DMS 273 (cell line): ENCODE measurements at regions not wholly inside any gene's neighbourhood (a gene's known extent, or its start where the extent isn't known, plus 50 kb on each side); places are given as distances from the start of the nearest gene placed in this dataset.

Experiments used
- DNase-seq: peaks from one replicate; lab custom pipeline; 2025; ENCODE audit not compliant: unreplicated experiment; lab: John Stamatoyannopoulos, UW

DNA sequence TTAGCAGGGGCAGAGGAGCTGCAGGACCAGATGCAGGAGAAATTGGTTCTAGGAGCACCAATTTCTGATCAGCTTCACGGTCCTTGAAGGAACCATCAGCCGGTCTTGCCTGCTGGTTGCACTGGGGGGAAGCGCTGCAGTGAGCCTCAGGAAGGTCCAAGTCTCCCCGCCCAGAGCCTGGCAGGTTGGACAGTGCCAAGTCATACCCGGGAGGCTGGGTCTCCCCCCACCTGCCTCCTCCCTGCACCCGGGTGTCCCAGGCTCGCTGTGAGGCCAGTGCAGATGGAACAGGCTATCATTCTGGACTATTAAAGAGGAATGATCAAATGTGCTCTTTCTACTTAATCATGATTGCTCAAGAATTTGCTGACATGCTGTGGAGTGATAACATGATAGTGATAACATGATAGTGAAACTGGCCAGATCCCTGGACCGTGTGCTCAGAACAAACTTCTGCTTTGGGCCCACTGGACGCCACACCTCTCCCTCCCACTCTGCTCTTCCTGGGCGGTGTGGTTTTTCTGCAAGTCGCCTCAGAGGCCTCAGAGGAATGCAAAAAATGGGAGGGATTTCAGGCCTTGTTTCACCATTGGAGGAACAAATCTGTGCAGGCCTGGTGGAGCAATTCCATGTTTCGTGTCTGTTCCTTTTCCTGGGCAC, 236.0 kb downstream of the IRF8 start:
- no peak for DNase-seq

DNA sequence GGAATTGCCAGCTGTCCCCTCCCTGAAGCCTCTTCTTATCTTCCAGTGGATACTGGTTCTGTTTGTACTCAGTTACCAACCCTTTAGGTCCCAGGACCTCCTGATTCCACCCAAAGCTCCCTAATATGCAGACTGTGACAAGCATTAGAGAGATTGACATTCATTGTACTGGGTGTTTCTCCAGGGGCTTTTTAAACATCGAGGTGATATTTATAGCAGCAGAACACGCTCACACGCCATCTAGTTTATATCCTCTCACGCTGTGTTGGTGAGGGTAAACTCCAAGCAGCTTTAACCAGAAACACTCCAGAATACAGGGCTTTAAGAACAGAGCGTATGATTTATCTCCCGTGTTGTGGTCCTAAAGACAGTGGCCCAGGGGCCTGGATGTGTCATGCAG, 238.4 kb downstream of the IRF8 start:
- no peak for DNase-seq

DNA sequence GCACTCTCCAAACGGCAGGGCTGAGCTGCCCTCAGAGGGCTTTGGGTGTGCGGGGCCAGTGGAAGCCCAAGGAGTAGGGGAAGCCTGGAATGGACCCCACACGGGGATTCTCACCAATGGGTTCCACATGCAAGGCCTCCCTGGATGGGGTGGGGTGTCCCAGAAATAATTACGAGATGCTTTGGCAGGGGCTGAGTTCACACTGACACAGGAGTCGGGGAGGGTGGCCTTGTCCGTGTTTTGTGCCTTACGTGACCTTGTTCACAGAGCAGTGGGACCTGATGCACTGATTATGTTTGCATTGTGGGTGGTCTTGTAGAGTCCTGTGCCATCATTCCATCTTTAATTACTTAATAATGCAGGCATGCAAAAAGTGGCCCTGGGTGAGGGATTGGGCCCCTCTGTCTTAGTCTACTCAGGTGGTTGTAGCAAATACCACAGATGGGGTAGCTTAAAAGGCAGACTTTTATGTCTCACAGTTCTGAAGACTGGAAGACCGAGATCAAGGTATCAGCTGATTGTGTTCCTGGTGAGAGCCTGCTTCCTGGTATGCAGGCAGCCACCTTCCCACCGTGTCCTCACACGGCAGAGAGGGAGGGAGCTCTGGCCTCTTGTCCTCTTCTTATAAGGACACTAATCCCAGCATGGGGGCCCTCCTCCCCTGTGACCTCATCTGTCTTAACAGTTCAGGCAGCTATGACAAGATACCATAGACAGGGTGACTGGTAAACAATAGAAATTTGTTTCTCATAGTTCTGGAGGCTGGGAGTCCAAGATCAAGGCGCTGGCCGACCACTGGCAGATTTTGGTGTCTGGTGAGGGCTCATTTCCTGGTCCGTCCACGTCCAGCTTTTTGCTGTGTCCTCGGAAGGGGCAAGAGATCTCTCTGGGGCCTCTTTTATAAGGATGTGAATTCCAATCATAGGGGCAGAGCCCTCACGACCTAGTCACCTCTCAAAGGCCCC, 239.4 kb downstream of the IRF8 start:
- no peak for DNase-seq

DNA sequence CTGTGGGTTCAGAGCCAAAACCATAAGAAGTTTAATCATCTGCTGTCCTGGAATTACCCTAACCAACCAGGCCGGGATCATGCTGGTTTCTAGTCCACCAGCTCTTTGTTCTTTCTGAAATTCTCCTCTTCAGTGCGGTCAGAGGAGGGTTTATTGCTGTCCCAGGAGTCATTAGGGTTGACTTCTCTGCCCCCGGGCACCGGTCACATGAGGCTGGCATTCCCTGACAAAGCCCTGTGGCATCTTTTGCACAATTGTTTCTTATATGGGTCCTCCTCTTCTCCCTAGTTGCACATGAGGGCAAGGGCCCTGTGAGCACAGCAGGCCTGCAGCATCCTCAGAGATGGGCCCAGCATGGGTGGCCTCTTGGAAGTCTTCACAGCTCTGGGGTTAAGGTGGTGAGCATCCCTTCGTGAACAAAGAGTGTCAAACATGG, 243.9 kb downstream of the IRF8 start:
- DNase-seq = no peak

DNA sequence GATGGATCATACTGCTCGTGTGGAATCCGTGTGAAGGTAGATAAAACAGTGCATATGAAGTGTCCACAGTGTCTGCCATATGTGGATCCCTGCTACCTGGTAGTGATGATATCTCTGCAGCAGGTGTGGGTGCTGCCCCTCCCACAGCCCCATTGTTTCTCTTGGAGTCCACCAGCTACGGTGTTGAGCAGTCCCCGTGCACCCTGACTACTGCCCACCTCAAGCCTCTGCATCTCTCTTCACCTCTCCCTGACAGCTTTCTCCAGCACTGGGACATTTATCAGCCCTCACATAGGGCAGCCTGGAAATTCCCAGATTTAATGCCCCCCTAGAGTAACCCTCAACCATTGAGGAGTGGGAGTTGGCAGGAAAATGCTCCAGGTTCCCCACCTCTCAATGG, 244.7 kb downstream of the IRF8 start:
- DNase-seq = no peak

DNA sequence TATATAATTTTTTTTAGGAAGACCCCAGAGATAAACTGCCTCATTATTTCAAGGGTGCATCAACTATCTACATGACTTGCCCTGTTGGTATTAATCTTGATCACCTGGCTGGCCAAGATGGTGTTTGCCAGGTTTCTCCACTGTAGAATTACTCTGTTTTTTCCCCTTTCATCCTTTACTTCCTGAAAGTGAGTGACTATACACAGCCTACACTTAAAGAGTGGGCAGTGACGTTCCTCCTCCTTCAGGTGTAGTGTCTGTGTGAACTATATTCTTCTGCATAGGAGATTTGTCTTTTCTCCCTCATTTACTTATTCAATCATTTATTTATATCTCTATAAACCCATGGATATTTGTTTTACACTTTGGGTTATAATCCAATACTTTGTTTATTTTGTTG, 246.7 kb downstream of the IRF8 start:
- no peak for DNase-seq

DNA sequence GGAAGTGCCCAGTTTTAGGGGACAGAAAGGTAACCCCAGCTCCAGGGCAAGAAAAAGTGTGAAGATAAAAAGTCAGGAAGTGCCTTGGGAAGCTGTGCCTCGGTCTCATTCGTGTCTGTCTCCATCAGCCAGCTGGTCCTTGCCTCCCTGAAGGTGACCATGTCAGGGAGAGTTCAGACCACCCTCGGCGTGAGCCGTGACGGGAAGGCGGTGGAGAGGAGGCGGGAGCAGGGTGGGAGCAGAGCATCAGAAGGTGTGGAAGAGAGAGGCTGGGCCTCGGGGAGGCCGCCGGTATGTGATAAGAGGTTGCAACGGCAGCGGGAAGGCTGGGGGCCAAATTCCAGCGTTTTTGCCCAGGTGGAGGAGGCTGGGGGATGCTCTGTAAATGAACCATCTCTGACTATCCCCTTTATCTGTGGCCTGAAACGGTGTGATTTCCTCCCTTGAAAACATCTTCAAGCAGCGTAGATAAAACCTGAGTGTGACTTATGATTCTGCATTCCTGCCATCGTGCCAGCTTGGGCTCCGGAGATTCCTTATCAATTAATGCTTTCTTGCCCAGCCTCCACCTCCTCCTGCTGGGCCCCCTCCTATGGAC, 251.8 kb downstream of the IRF8 start:
- no peak for DNase-seq

DNA sequence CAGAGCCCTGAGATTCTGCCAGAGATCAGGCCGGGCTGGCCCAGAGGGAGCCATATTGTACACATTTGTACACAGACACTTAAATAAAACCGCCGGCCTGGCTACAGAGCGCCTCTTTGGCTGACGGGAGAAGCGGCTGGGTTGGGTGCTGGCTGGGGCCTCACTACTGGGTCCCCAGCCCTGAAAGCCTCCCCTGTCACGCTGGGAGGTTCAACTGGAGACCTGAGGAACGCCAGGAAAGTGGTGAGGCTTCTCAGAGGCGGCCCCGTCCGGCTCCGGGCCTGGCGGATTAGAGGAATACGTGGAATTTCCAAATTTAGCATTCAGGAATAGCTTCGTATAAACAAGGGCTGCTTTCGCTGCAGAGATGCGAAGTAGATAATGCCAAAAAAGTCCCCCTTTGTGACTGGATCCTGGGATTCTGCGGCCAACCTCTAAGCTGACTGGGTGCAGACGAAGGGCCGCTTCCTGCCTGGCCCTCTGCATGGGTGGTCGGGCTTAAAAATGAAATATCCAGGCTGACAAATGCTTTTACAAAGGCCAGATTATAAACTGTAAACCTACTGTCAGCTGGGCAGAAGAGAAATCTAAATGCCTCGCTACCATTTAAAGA, 252.4 kb downstream of the IRF8 start:
- no peak for DNase-seq

DNA sequence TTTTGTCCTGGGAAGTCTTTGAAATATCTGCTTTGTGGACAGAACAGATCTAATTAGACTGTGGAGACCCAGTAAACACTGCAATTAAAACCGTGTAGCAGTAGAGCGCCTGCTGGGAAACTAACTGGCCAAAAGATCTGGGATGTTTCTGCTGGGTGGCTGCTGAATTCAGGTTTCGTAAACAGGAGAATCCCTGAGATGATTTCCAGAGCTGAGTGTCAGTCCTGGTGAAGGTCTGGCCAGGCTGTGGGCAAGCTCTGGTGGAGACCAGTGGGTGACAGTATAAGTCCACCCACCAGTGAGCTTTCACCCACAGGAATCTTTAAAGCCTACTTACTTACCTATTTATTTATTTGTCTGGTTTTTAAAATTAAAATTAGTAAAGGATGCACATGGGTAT, 257.2 kb downstream of the IRF8 start:
- DNase-seq = no peak

DNA sequence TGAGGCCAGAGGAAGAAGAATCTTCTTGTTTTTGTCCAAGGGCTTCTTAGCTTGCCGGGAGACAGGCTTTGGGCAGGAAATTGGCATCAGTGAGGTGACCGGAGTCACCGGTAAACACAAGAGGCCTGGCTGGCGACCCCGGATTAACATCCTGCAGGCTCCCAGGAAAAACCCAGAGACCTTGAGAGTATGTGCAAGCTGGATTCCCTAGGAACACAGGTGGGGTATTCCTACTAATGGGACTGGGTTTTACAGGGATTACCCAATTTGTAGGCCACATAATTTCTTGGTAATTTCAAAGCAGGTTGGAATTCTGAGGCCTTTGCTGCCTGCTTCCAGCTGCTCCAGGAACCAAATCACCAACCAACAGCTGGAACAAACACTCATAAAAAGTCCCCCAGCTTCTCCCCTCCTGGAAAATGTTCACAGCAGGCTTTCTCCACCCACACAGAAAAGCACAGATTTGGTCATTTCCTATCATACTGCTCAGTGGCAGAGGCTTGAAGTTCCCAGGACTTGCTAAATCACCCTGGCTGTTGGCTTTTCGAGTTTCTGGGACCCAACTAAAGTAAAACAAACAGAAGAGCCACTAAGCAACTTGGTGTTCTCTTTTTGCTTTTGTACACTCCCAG, 258.8 kb downstream of the IRF8 start:
- no peak for DNase-seq

DNA sequence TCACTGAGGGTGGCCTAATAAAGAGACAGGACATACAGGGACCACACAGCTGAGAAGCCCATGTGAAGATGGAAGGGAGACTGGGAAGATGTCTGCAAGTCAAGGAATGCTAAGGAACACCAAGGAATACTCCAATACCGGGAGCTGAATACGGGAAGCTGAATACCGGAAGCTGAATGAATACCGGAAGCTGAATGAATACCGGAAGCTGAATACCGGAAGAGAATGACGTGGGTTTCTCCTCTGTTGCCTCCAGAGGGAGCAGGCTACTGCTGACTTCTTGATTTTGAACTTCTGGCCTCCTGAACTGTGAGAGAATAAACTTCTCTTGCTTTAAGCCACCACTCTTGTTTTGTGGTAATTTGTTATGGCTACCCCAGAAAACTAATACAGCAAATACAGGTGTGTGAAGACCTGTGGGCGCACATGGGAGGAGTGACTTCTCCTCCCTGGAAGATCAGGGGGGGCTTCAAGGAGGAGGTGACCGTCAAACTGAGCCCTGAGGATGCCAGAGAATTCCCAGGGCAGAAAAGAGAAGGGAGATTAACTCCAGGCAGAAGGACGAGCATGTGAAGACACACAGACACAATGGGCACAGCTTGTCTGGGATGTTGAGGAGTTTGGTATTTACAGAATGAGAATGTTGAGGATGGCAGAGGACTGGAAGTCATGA, 259.9 kb downstream of the IRF8 start:
- no peak for DNase-seq

DNA sequence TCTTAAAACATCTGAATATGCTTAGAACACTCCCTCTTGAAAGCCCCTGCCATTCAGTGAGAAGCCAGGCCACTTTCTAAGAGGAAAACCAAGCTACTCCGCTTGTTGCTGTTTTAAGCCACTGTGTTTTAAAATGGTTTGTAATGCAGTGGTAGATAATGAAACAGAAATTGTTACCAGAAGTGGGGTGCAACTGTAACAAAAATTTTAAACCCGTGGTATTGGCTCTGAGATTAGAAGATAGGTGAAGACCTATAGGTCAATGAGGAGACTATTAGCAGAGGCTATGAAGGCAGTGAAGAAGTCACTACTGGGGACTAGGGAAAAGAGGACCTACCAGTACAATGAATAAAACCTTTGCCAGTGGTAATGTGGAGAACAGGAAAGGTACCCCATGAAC, 266.5 kb downstream of the IRF8 start:
- no peak for DNase-seq

DNA sequence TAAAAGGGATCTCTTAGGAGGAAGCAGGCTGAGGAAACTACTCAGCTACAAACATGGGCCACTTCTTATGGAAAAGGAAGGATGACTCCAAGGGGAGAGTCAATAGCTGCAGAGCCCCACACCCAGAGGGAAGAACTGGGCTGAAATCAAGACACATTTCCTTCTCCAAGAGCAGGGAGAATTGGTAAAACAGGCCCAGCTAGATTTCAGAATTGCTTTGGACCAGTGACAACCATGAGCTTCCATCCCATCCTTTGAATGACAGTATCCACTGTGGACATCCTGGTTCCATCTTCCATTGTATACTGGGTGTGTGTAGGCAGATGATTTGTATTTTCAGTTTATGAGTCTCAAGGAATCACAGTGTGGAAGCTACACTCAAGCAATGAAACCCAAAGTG, 267.5 kb downstream of the IRF8 start:
- DNase-seq = no peak

DNA sequence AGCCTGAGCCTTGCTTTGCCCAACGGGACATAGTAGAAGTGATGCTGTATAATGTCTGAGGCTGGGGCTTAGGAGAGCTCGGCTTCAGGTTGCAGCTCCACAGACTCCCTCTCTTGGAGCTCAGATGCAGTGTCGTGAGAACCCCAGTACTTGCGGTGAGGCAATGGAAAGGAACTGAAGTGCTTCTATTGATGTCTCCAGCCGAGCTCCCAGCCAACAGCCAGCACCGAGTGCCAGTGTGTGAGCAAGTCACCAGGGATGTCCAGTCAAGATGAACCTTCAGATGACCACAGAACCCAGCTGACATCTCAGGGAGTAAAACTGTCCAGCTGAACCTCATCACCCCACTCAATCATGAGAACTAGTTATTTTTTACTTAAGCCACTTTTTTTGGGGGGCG, 268.1 kb downstream of the IRF8 start:
- no peak for DNase-seq

DNA sequence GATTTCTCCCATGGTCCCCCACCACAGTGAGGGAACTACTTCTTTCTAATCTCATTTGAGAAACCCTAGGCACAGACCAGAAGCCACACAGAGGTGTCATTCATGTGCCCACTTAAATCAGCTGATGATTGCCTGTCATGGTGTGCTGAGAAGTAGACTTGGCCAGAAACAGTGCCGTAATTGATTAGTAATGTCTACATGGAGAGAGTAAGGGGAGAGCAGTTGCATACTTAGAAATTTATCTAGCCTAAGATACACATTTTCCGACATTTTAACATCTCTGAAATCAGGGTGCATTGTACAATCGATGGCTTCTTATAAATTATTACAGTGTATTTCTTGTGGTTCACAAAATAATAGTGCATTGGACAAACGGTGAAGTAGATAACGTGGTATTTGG, 271.8 kb downstream of the IRF8 start:
- no peak for DNase-seq

DNA sequence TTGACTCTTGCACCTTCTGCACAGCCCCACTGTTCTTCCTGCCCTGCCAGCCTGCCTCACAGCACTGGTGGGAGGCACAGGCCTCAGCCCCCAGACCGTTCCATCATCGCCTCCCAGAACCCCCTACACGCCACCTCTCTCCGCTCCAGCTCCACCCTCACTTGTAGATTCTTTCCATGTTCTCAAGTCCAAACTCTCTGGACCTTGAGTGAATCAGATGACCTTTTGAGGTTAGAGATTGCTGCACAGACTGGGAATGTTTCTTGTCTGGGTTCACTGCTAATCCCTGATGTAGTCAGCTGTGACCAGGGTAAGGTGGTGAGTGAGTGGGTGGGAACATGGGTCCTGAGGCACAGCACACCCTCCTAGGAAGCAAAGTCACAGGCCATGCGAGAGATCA, 272.4 kb downstream of the IRF8 start:
- DNase-seq = no peak

DNA sequence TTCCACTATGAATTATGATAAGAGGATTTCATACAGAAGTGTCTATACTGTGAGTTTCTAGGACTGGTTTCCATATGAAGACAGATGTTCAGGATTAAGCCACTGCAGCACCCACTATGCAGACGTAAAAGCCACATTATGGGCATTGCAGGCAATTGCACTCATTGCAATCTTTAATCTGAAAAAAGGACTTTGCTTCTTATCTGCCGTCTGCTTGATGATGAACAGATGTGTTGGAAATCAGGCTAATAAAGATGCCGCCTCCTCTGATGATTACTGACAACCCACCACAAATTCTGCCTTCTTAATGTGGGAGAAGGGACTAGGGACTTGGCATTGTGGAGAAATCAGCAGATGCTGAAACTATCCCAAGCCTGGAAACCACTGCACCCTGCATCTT, 276.9 kb downstream of the IRF8 start:
- DNase-seq = no peak

DNA sequence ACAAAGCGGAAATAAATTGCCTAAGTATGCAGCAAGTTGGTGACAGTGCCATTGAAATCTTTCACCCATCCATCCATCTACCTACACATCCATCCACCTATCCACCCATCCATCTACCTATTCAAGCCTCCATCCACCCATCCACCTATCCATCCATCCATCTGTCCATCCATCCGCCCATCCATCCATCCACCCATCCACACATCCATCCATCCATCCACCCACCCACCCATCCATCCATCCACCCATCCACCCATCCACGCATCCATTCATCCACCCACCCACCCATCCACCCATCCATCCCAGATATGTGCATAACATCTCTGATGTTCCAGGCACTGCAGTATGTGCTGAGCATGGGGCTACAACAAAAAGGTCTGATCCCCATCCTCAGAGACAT, 277.5 kb downstream of the IRF8 start:
- DNase-seq = no peak

DNA sequence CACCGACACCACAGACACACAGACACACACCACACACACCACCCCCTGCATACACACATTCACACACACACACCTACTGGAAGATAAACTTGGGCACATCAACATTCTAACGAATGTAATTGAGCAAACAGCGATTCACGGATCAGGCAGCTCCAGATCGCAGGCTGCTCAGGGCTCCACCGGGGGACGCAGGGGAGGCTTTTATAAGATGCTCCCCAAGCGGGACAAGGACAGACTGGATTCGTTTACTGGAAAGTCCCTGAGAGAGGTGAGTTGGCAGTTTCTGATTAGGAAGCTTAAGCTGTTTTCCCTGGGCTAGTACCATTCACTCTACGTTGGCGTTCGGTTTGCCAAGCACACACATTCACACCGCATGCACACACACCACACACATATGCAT, 281.3 kb downstream of the IRF8 start:
- DNase-seq = no peak

DNA sequence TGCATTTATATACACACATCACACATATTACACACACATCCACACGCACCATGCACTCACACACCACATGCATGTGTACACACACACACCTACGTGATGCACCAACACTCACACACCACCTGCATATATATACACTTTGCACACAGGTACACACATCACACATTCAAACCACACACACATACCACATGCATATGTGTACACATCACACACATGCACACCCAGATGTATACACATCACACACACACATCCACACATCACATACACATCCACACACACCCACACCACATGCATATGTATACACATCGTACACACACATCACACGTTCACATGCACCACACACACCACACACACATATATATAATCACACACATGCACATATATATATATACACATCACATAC, 281.8 kb downstream of the IRF8 start:
- no peak for DNase-seq

DNA sequence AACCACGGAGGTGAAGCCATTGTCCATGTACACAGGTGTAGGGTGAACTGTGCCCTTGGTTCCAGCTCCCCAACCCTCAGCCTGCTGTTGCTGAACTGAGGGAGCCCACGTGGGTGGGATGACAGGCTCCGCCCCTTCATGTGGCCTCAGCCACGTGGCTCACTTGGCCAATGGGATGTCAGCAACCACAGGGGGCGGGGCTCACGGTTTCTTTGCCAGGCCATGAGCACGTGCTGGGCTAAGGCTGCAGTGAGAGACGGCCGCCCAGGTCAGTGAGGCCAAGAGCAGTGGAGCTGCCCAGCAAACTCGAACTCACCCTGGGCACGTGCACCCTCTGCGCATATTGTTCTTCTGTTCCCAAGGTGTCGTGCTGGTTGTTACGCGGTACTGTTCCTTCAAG, 282.6 kb downstream of the IRF8 start:
- DNase-seq = no peak
